Heart left ventricle (tissue), 13 donors: ENCODE measurements at regions not wholly inside any gene's neighbourhood (a gene's known extent, or its start where the extent isn't known, plus 50 kb on each side); places are given as distances from the start of the nearest gene placed in this dataset.

Experiments used
- POLR2A ChIP-seq, 2 donors: fragments of 450-650 bp; IDR thresholded peaks; one replicate each; pipeline ENCODE4 v1.6.1; 2017; ENCODE audit warnings: antibody characterized with exemption in 2 of 2, mild to moderate bottlenecking in 2 of 2, moderate library complexity in 2 of 2
- TF ChIP-seq, protein P1 (sequence below), 12 donors: fragments of 200-600 bp; sonication (generic) in 4 of 12; IDR thresholded peaks; one replicate each; pipeline versions ENCODE4 v1.5.0 to v1.8.0; 2018 to 2022; ENCODE audit warnings: antibody characterized with exemption in 12 of 12, mild to moderate bottlenecking in 5 of 12
- donor health status: ischemic (EF 13 %, LVEDD 7.1; RV severe dilation, severe dysfunction).
- donor health status: DM: no; HTN: yes; CAD: no.
- donor health status: DM: no; HTN: no; CAD: no.
- donor health status: ischemic (EF 25% LVEDD 6.9; RV normal size, moderate dysfunction).
- donor health status: ischemic (EF 25% LVEDD 5.7; RV mildly dilated, moderate dysfunction).
- donor health status: ischemic (EF 35%, LVEDD 5.7; RV mildly dilated, moderate dysfunction).
- donor health status: nonischemic (EF 11% LVEDD 7.7; RV severe dilation, severe dysfunction).
- donor health status: DM: yes; HTN: yes; CAD: no.
- donor health status: PGD.
- donor health status: ischemic (EF 29% LVEDD 5.4; RV normal size, mild dysfunction).
- donor health status: nonischemic (EF 23%, LVEDD 6.1; RV moderate dilation, normal function).

DNA sequence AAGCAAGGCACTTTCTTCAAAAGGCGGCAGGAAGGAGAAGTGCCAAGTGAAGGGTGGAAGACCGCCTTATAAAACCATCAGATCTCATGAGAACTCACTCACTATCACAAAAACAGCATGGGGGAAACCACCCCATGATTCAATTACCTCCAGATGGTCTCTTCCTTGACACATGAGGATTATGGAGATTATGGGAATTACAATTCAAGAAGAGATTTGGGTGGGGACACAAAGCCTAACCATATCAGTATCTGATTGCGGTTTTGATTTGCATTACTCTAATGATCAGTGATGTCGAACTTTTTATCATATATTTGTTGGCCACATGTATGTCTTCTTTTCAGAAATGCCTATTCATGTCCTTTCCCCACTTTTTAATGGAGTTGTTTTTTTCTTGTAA lies 549.3 kb upstream of the IL12A start:
- TF ChIP-seq, protein P1, sequence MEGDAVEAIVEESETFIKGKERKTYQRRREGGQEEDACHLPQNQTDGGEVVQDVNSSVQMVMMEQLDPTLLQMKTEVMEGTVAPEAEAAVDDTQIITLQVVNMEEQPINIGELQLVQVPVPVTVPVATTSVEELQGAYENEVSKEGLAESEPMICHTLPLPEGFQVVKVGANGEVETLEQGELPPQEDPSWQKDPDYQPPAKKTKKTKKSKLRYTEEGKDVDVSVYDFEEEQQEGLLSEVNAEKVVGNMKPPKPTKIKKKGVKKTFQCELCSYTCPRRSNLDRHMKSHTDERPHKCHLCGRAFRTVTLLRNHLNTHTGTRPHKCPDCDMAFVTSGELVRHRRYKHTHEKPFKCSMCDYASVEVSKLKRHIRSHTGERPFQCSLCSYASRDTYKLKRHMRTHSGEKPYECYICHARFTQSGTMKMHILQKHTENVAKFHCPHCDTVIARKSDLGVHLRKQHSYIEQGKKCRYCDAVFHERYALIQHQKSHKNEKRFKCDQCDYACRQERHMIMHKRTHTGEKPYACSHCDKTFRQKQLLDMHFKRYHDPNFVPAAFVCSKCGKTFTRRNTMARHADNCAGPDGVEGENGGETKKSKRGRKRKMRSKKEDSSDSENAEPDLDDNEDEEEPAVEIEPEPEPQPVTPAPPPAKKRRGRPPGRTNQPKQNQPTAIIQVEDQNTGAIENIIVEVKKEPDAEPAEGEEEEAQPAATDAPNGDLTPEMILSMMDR (IDR thresholded peaks at IDR 0.05): no peak
- no peak for TF ChIP-seq POLR2A (IDR thresholded peaks at IDR 0.05)
